ENCODE measurements at regions not wholly inside any gene's neighbourhood (a gene's known extent, or its start where the extent isn't known, plus 50 kb on each side); places are given as distances from the start of the nearest gene placed in this dataset.

DNA sequence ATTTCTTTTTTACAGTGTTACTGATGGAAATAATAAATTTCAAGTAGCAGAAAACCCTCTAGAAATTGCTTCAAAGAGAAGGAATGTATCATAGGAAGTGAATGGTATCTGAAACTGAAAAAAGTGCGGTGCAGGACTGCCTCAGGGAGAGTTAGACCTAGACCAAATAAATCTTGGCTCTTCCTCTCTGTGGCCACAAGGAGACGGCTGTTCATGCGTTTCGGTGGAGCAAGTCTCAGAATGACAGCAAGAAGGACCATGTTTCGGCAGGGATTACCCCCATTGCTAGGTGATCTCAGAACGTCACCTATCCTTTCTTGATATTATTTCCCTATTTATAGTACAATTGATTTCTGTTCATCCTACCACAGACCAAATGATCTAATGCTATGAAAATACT, 522.3 kb downstream of the SOX11 start:
- peaks cover 4% of the 10 kb centered on the region for H3K4me1 Mint-ChIP-seq (ENCODE audit: low read depth, unreplicated experiment)
- Histone ChIP-seq H3K27me3 (ENCODE audit: insufficient read depth, low read length) (no peaks in the 10 kb centered on the region), H3K9me3 (ENCODE audit: insufficient read depth, low read depth, low read length) (no peaks in the 10 kb centered on the region), H3K4me3 (ENCODE audit: insufficient read depth, low read depth, low read length) (no peak overlapping the region), H3K36me3 (ENCODE audit: insufficient read depth, low read length) (no peaks in the 10 kb centered on the region), H3K4me2 (ENCODE audit: low read length) (no peak overlapping the region), H3K4me1 (ENCODE audit: insufficient read depth, low read length) (no peaks in the 10 kb centered on the region), H3K79me2 (ENCODE audit: insufficient read depth, low read length) (no peaks in the 10 kb centered on the region), H3K9ac (ENCODE audit: low read length) (no peak overlapping the region), H4K20me1 (ENCODE audit: insufficient read depth, low read length) (no peaks in the 10 kb centered on the region), H2AFZ (ENCODE audit: low read depth, low read length) (no peak overlapping the region), H3K27ac (ENCODE audit: low read depth, low read length) (no peak overlapping the region)
- DNase-seq (ENCODE audit: low read depth) (no peak), FAIRE-seq (no peak)
- H3K36me3 Mint-ChIP-seq (ENCODE audit: low read depth, unreplicated experiment): no peaks in the 10 kb centered on the region
- H3K4me3 Mint-ChIP-seq (ENCODE audit: unreplicated experiment): no peak overlapping the region
- peaks cover 5% of the 10 kb centered on the region for H3K9me3 Mint-ChIP-seq (ENCODE audit: unreplicated experiment)
- no peaks in the 10 kb centered on the region for H3K27me3 Mint-ChIP-seq (ENCODE audit: low read depth, unreplicated experiment)
- TF ChIP-seq EZH2 (IDR thresholded peaks at IDR 0.05; ENCODE audit: insufficient read depth, low read length): no peak
- TF ChIP-seq CTCF (IDR thresholded peaks at IDR 0.05; ENCODE audit: insufficient read depth, low read depth, low read length): no peak
- H3K27ac Mint-ChIP-seq (ENCODE audit: unreplicated experiment): no peak overlapping the region

- Histone ChIP-seq H3K9ac (ENCODE audit: low read length) (no peak overlapping the region), H3K4me2 (ENCODE audit: low read length) (no peak overlapping the region), H3K27me3 (ENCODE audit: insufficient read depth, low read length) (no peaks in the 10 kb centered on the region), H3K4me1 (ENCODE audit: insufficient read depth, low read length) (no peaks in the 10 kb centered on the region), H3K79me2 (ENCODE audit: insufficient read depth, low read length) (no peaks in the 10 kb centered on the region), H3K4me3 (ENCODE audit: insufficient read depth, low read depth, low read length) (no peak overlapping the region), H2AFZ (ENCODE audit: low read depth, low read length) (no peak overlapping the region), H3K36me3 (ENCODE audit: insufficient read depth, low read length) (no peaks in the 10 kb centered on the region), H3K27ac (ENCODE audit: low read depth, low read length) (no peak overlapping the region), H3K9me3 (ENCODE audit: insufficient read depth, low read depth, low read length) (no peaks in the 10 kb centered on the region), H4K20me1 (ENCODE audit: insufficient read depth, low read length) (no peaks in the 10 kb centered on the region)
- DNase-seq (ENCODE audit: low read depth) (no peak), FAIRE-seq (no peak)
- H3K36me3 Mint-ChIP-seq (ENCODE audit: low read depth, unreplicated experiment): no peaks in the 10 kb centered on the region
- TF ChIP-seq EZH2 (IDR thresholded peaks at IDR 0.05; ENCODE audit: insufficient read depth, low read length): no peak
- TF ChIP-seq CTCF (IDR thresholded peaks at IDR 0.05; ENCODE audit: insufficient read depth, low read depth, low read length): no peak
- H3K4me3 Mint-ChIP-seq (ENCODE audit: unreplicated experiment): no peak overlapping the region
- H3K27me3 Mint-ChIP-seq (ENCODE audit: low read depth, unreplicated experiment): no peaks in the 10 kb centered on the region
- H3K27ac Mint-ChIP-seq (ENCODE audit: unreplicated experiment): no peak overlapping the region
- H3K4me1 Mint-ChIP-seq (ENCODE audit: low read depth, unreplicated experiment): peaks cover 4% of the 10 kb centered on the region
- H3K9me3 Mint-ChIP-seq (ENCODE audit: unreplicated experiment): peaks cover 6% of the 10 kb centered on the region
Measured at GRCh38 chr2:6215053-6215452, 522.9 kb downstream of the SOX11 start.

- H3K36me3 ChIP-seq (ENCODE audit: insufficient read depth, low read length): no peaks in the 10 kb centered on the region
- no peak overlapping the region for H3K4me3 ChIP-seq (ENCODE audit: insufficient read depth, low read depth, low read length)
- no peak overlapping the region for H2AFZ ChIP-seq (ENCODE audit: low read depth, low read length)
- H3K27ac Mint-ChIP-seq (ENCODE audit: unreplicated experiment): no peak overlapping the region
- no peaks in the 10 kb centered on the region for H3K36me3 Mint-ChIP-seq (ENCODE audit: low read depth, unreplicated experiment)
- FAIRE-seq (no peak), DNase-seq (ENCODE audit: low read depth) (no peak)
- no peaks in the 10 kb centered on the region for H3K9me3 ChIP-seq (ENCODE audit: insufficient read depth, low read depth, low read length)
- H3K27me3 ChIP-seq (ENCODE audit: insufficient read depth, low read length): no peaks in the 10 kb centered on the region
- peaks cover 8% of the 10 kb centered on the region for H3K9me3 Mint-ChIP-seq (ENCODE audit: unreplicated experiment)
- H3K4me2 ChIP-seq (ENCODE audit: low read length): no peak overlapping the region
- H3K9ac ChIP-seq (ENCODE audit: low read length): no peak overlapping the region
- peaks cover 4% of the 10 kb centered on the region for H3K4me1 Mint-ChIP-seq (ENCODE audit: low read depth, unreplicated experiment)
- no peak overlapping the region for H3K27ac ChIP-seq (ENCODE audit: low read depth, low read length)
- no peak for TF ChIP-seq CTCF (IDR thresholded peaks at IDR 0.05; ENCODE audit: insufficient read depth, low read depth, low read length)
- TF ChIP-seq EZH2 (IDR thresholded peaks at IDR 0.05; ENCODE audit: insufficient read depth, low read length): no peak
- no peak overlapping the region for H3K4me3 Mint-ChIP-seq (ENCODE audit: unreplicated experiment)
- no peaks in the 10 kb centered on the region for H4K20me1 ChIP-seq (ENCODE audit: insufficient read depth, low read length)
- H3K27me3 Mint-ChIP-seq (ENCODE audit: low read depth, unreplicated experiment): no peaks in the 10 kb centered on the region
- H3K4me1 ChIP-seq (ENCODE audit: insufficient read depth, low read length): no peaks in the 10 kb centered on the region
- no peaks in the 10 kb centered on the region for H3K79me2 ChIP-seq (ENCODE audit: insufficient read depth, low read length)
Measured at GRCh38 chr2:6216234-6216633, 524.0 kb downstream of the SOX11 start.
